ENCODE measurements at regions not wholly inside any gene's neighbourhood (a gene's known extent, or its start where the extent isn't known, plus 50 kb on each side); places are given as distances from the start of the nearest gene placed in this dataset.
"Not testable (repeated sequence)": the region's sequence is repeated elsewhere in the genome, so short reads cannot be mapped to it uniquely, and the experiment has no call there.

DNA sequence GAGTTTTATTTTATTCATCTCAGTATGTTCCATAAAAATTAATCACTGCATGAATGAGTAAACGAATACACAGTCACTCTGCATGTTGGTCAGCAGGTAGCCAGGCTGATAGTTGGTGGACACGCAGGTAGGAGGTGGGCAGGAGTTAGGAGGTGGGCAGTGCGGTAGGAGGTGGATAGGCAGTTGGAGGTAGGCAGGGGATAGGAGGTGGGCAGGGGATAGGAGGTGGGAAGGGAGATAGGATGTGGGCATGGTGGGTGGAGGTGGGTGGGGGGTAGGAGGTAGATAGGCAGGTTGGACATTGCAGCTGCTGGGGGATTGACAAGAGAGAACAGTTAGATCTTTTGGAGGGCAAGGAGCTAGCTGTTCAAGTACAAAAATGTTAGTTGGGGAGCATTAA is 322.7 kb downstream of the PTPRU start:
- DNase-seq (ENCODE audit: low read depth), result no peak

- no peak for DNase-seq (ENCODE audit: low read depth)
Measured at GRCh38 chr1:29557701-29558600, 321.6 kb downstream of the PTPRU start.

DNA sequence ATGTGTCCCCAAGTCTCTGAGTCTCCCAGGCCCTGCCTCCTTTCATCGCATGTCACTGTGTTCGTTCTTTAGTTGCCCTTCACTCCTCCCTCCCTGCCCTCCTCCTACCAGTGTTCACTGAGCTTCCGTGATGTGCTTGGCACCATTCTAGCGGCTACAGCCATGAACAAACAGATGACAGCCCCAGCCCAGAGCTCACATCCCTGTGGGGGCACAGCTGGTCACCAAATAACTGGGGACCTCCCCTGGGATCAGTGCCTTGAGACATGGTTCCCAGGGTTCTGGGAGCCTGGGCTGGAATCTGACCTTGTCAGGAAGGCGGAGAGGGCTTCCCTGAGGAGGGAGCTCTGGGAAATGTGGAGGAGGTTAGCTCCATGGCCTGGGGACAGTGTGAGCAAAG is 320.7 kb downstream of the PTPRU start:
- DNase-seq (ENCODE audit: low read depth), result no peak

DNA sequence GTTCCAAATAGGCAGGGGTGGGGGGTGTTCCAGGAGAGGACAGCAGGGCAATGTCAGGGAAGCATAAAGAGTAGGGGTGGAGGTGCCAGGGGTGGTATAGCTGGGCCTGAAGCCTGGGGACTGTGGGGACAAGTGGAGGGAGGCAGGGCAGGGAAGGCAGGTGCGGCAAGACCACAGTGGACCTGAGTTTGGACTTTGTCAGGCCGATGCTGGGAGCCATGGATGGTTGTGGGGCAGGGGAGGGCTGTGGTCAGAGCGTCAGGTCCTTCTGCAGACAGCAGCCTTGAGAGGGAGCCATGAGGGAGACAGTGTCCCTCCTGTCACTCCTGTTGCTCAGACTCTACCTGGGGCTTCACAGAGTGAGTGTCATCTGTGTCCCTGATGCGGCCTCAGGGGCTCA is 320.3 kb downstream of the PTPRU start:
- DNase-seq (ENCODE audit: low read depth), result no peak

GRCh38 chr1:29555043-29555620 is 318.8 kb downstream of the PTPRU start:
- DNase-seq (ENCODE audit: low read depth), result no peak

GRCh38 chr1:29554208-29554778 is 318.0 kb downstream of the PTPRU start:
- no peak for DNase-seq (ENCODE audit: low read depth)

DNA sequence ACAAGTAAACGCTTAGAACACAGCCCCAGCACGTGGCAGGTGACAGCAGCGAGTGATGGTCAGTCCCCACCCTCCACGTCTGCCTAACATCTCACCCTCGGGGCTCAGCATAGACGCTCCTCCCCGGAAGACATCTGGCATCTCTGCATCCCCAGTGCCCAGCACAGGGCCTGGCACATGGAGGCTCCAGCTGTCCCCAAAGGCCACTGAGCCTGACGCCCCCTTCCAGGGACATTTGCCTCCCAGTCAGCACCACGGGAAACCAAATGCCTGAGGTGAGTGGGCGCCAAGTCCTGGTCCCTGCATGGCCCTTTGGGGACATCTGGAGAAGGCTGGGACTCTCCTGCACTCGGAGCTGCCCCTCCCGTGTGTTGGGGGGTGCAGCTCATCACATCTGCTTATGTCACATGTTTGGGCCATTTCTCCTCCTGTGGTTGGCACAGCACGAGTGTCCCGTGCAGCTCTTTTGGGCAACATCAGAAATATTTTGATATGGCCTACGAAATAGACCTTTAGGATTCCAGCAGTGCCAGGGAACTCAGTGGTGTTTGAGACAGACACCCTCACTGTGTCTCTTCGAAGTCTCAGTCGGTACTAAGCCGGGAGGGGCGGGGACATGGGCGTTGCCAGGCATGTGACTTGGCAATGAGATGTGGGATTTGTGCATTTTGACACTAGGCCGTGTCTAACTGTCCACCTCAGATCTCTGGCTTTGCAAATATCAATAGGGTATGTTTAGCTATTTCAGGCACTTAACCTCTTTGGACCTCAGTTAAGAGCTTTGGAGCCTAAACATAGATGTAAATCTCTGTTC is 315.0 kb downstream of the PTPRU start:
- DNase-seq (ENCODE audit: low read depth), result no peak

- no peak for DNase-seq (ENCODE audit: low read depth)
Measured at GRCh38 chr1:29550119-29550841, 314.0 kb downstream of the PTPRU start.

GRCh38 chr1:29549728-29550118 is 313.4 kb downstream of the PTPRU start:
- DNase-seq (ENCODE audit: low read depth), result not testable (repeated sequence)

- no peak for DNase-seq (ENCODE audit: low read depth)
Measured at GRCh38 chr1:29549001-29549400, 312.7 kb downstream of the PTPRU start.

GRCh38 chr1:29548091-29548490 is 311.8 kb downstream of the PTPRU start:
- DNase-seq (ENCODE audit: low read depth), result no peak

- DNase-seq (ENCODE audit: low read depth), result no peak
Measured at GRCh38 chr1:29547300-29547699, 311.0 kb downstream of the PTPRU start.

DNA sequence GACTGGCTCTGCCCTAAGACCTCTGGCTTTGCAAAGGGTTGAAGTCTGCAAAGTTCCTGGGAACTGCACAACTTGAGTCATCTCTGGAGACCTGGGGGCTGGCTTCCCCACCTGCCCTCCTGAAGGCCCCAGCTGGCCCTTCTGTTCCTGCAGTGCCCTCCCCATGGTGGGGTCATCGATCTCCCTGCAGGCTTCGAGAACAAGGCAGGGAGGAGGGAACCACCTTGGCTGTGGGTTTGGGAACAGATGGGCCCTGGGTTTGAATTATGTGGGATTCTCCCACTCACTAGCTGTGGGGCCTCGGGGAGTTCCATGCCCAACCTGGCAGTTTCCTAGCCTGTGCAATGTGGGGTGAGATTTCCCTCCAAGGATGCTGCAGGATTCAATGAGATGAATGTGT is 310.2 kb downstream of the PTPRU start:
- DNase-seq (ENCODE audit: low read depth), result no peak

DNA sequence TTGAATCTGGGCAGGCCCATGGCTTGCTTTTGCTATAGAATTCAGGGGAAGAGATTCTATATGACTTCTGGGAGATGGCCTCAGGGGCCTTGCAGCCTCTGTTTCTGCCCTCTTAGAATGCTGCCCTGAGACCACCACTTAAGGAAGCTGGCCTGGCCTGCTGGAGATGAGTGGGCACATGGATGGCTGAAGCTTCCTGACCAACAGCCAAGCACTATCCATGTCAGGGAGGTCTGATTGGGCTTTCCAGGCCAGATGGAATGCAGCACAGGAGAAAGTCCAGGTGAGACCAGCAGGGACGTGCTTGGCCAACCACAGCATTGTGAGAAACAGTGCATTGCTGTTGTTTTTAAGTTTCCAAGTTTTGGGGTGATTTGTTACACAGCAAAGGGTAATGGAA is 308.1 kb downstream of the PTPRU start:
- no peak for DNase-seq (ENCODE audit: low read depth)

DNA sequence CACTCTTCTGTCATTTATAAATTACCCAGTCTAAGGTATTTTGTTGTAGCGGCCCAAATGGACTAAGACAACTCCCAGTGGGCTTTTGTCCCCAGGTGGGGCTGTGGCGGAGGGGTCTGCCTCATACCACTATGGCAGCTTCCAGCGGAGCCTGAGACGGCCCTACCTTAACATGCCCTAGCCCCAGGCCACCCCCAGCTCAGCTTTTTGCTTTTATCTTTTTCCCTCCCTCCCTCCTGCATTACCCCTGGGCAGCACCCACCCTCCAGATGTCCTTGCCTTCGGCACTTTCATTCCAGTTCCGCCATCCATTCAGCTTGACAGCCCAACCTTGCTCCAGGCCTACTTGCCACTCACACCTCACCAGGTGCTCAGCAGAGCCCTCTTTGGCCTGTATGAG is 307.3 kb downstream of the PTPRU start:
- DNase-seq (ENCODE audit: low read depth), result no peak

DNA sequence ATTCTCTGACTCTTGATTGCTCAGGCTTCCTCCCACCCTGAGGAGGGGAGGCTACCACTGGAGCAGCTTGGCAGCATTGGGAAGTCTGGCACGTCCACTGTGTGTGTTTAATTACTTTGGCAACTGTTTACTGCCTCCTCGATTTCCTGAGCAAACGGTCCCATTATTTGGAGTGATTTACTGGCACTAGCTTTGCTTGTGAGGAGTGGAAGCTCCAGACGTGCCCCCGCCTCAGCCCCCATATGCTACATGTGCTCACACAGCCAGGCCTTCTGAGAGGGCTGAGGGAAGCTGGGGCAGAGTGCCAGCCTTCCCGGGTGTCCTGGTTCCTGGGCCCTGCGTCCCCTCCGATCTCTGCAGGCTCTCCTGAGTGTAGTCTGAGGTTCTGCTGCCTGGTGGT is 306.2 kb downstream of the PTPRU start:
- no peak for DNase-seq (ENCODE audit: low read depth)

- DNase-seq (ENCODE audit: low read depth), result no peak
Measured at GRCh38 chr1:29541631-29542030, 305.3 kb downstream of the PTPRU start.

- DNase-seq (ENCODE audit: low read depth), result no peak
Measured at GRCh38 chr1:29540801-29541357, 304.6 kb downstream of the PTPRU start.

DNA sequence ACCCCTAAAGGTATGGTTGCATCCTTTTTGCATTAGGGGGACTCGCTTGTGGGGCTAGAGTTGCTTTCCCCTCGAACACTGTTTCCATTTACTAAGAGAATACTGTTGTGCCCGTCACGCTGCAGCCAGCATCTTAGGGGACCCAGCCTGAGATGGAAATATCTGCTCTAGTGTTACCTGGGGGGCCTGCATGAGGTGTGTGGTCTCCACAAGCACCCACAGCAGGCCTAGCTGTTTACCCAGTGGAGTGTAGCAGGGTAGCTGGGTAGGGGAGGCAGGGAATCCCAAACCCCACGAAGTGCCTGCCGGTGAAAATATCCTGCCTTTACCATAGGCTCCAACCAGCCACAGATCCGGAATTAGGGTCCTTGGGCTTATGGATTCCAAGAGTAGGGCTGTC is 303.6 kb downstream of the PTPRU start:
- DNase-seq (ENCODE audit: low read depth), result no peak

- no peak for DNase-seq (ENCODE audit: low read depth)
Measured at GRCh38 chr1:29538586-29538985, 302.3 kb downstream of the PTPRU start.

- no peak for DNase-seq (ENCODE audit: low read depth)
Measured at GRCh38 chr1:29532751-29533150, 296.4 kb downstream of the PTPRU start.

GRCh38 chr1:29532285-29532684 is 296.0 kb downstream of the PTPRU start:
- no peak for DNase-seq (ENCODE audit: low read depth)
